Uterus (tissue), 2 donors: ENCODE measurements at regions not wholly inside any gene's neighbourhood (a gene's known extent, or its start where the extent isn't known, plus 50 kb on each side); places are given as distances from the start of the nearest gene placed in this dataset.

Experiments
- CTCF ChIP-seq, 4 experiments: fragments of 200-600 bp in 2 of 4; fragments of 450-650 bp in 2 of 4; sonication (generic) in 2 of 4; IDR thresholded peaks; one replicate each; pipeline ENCODE4 v1.5.1; 2016 to 2019; ENCODE audit warnings: antibody characterized with exemption in 4 of 4, mild to moderate bottlenecking in 2 of 4, moderate library complexity in 1 of 4
- POLR2A ChIP-seq, 2 donors: fragments of 450-650 bp; IDR thresholded peaks; one replicate each; pipeline ENCODE4 v1.6.1; 2016; ENCODE audit warnings: antibody characterized with exemption in 2 of 2, mild to moderate bottlenecking in 1 of 2, moderate library complexity in 1 of 2

DNA sequence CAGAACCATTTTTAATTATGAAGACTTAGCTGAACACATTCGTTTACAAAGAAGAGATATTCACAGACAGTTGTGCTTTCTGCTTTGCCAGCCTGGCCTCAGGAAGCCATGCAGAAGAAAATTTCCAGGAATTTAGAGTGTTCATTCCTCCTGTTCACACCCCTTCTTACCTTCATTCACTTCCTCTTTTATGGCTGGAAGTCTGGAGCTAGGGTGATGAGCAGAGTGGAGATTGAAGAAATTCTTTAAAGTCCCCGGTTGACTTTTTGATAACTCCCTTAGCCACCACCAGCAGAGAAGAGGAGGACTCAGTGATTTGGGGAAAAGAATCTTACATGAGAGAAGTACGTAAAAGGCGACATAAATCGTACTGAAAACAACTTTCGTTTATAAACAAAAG lies 263.6 kb upstream of the TSHZ3 start:
- TF ChIP-seq CTCF (IDR thresholded peaks at IDR 0.05) = no peak
- no peak for TF ChIP-seq POLR2A (IDR thresholded peaks at IDR 0.05)
